ENCODE measurements at regions not wholly inside any gene's neighbourhood (a gene's known extent, or its start where the extent isn't known, plus 50 kb on each side); places are given as distances from the start of the nearest gene placed in this dataset.

- Histone ChIP-seq H3K4me1 (ENCODE audit: insufficient read depth, low read length) (no peaks in the 10 kb centered on the region), H3K36me3 (ENCODE audit: insufficient read depth, low read depth, low read length) (no peaks in the 10 kb centered on the region), H3K27me3 (ENCODE audit: insufficient read depth, low read length) (no peaks in the 10 kb centered on the region), H3K4me3 (ENCODE audit: low read length) (no peak overlapping the region), H3K9ac (ENCODE audit: low read depth, low read length) (no peak overlapping the region), H3K27ac (ENCODE audit: low read length) (no peak overlapping the region), H3K9me3 (ENCODE audit: insufficient read depth, low read depth, low read length) (peaks cover 9% of the 10 kb centered on the region; the same call in 1 of the 2 replicates)
These were observed 888.0 kb downstream of the BRD1 start for GRCh38 chr22:48939441-48940265.

DNA sequence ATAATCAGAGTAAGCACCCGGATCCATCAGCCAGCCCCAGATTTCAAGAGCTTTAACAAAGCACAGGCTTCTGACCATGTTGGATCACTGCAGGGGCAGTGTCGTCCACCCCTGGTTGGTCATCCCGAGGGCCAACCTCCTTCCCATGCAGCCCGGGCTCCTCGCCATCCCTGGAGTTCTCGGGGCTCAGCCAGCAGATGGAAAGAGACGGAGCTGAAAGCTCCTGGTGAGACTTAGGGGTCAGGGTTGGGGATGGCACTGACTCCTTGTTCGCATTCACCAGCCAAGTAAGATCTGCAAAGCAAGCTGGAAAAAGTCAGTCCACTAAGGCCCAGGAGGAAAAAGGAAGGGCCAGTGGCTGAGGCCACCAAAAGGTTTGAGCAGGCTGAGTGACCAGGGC is 888.9 kb downstream of the BRD1 start:
- H3K9me3 ChIP-seq (ENCODE audit: insufficient read depth, low read depth, low read length), result peaks cover 14% of the 10 kb centered on the region
- no peaks in the 10 kb centered on the region for H3K36me3 ChIP-seq (ENCODE audit: insufficient read depth, low read depth, low read length)
- H3K27me3 ChIP-seq (ENCODE audit: insufficient read depth, low read length), result no peaks in the 10 kb centered on the region
- H3K27ac ChIP-seq (ENCODE audit: low read length), result no peak overlapping the region
- no peak overlapping the region for H3K9ac ChIP-seq (ENCODE audit: low read depth, low read length)
- no peak overlapping the region for H3K4me3 ChIP-seq (ENCODE audit: low read length)
- no peaks in the 10 kb centered on the region for H3K4me1 ChIP-seq (ENCODE audit: insufficient read depth, low read length)

- Histone ChIP-seq H3K27ac (ENCODE audit: low read length) (no peak overlapping the region), H3K9me3 (ENCODE audit: insufficient read depth, low read depth, low read length) (peaks cover 19% of the 10 kb centered on the region), H3K4me3 (ENCODE audit: low read length) (no peak overlapping the region), H3K9ac (ENCODE audit: low read depth, low read length) (no peak overlapping the region), H3K36me3 (ENCODE audit: insufficient read depth, low read depth, low read length) (no peaks in the 10 kb centered on the region), H3K4me1 (ENCODE audit: insufficient read depth, low read length) (no peaks in the 10 kb centered on the region), H3K27me3 (ENCODE audit: insufficient read depth, low read length) (no peaks in the 10 kb centered on the region)
These were observed 890.5 kb downstream of the BRD1 start for GRCh38 chr22:48937032-48937639.

DNA sequence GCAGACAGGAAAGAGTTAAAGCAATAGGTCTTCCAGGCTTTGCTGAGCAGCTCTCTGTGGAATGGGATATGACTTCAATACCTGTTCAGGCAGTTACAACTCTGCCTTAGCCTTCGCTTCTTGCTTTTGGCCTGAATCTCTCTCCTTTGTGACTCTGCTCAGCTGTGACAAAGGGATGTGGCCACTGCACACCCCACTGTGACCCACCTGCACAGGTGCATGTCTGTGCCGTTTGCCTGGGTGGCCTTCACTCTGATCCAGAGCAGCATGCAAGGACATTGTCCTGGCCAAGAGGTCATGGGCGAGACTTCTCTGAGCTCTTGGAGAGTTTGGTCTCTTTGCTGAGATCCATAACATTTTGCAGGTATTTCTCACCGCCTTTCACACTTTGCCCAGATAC is 891.3 kb downstream of the BRD1 start:
- Histone ChIP-seq H3K9me3 (ENCODE audit: insufficient read depth, low read depth, low read length) (peaks cover 19% of the 10 kb centered on the region), H3K4me1 (ENCODE audit: insufficient read depth, low read length) (no peaks in the 10 kb centered on the region), H3K27me3 (ENCODE audit: insufficient read depth, low read length) (no peaks in the 10 kb centered on the region)

DNA sequence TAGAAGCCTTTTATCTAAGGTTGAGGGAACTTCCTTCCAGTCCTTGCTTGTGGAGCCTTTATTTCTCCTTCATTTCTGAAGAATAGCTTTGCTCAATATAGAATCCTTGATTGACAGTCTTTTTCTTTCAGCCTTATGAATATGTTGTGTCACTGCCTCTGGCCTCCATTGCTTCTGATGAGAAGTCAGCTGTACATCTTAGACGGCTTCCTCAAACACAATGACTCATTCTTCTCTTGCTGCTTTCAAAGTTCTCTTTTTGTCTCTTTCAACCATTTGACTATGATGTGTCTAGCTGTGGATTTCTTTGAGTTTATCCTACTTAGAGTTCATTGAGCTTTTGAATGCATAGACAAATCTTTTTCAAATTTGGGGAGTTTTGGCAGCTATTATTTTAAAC is 893.2 kb downstream of the BRD1 start:
- no peak overlapping the region for H3K27ac ChIP-seq (ENCODE audit: low read length)
- no peak overlapping the region for H3K4me3 ChIP-seq (ENCODE audit: low read length)
- no peaks in the 10 kb centered on the region for H3K4me1 ChIP-seq (ENCODE audit: insufficient read depth, low read length)
- no peaks in the 10 kb centered on the region for H3K36me3 ChIP-seq (ENCODE audit: insufficient read depth, low read depth, low read length)
- no peak overlapping the region for H3K9ac ChIP-seq (ENCODE audit: low read depth, low read length)
- peaks cover 19% of the 10 kb centered on the region for H3K9me3 ChIP-seq (ENCODE audit: insufficient read depth, low read depth, low read length)
- H3K27me3 ChIP-seq (ENCODE audit: insufficient read depth, low read length), result 0 out of 2 replicates have a peak, but pooled peaks cover under 1% of the 10 kb centered on the region

More for the DNA sequence above, 891.3 kb downstream of the BRD1 start:
- Histone ChIP-seq H3K4me3 (ENCODE audit: low read length) (no peak overlapping the region), H3K36me3 (ENCODE audit: insufficient read depth, low read depth, low read length) (no peaks in the 10 kb centered on the region), H3K9ac (ENCODE audit: low read depth, low read length) (no peak overlapping the region), H3K27ac (ENCODE audit: low read length) (no peak overlapping the region)

DNA sequence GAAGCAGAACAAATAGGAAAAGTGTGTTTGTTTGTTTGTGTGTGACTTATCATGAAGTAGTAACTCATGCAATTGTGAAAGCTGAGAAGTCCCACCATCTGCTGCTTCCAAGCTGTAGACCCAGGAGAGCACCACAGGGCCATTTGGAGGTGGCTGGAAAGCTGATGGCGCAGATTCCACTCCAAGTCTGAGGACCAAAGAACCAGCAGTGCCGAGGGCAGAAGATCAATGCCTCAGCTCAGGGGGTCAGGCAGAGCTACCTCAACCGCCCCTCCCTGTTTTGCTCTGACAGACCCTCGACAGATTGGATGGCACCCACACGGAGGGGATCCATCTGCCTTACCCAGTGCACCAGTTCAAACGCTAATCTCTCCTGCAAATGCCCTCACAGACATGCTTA is 896.2 kb downstream of the BRD1 start:
- Histone ChIP-seq H3K9me3 (ENCODE audit: insufficient read depth, low read depth, low read length) (peaks cover 19% of the 10 kb centered on the region), H3K27me3 (ENCODE audit: insufficient read depth, low read length) (peaks cover 8% of the 10 kb centered on the region; the same call in 1 of the 2 replicates), H3K9ac (ENCODE audit: low read depth, low read length) (no peak overlapping the region), H3K4me1 (ENCODE audit: insufficient read depth, low read length) (no peaks in the 10 kb centered on the region), H3K27ac (ENCODE audit: low read length) (no peak overlapping the region), H3K4me3 (ENCODE audit: low read length) (no peak overlapping the region), H3K36me3 (ENCODE audit: insufficient read depth, low read depth, low read length) (no peaks in the 10 kb centered on the region)

GRCh38 chr22:48929276-48929790 is 898.3 kb downstream of the BRD1 start:
- Histone ChIP-seq H3K27me3 (ENCODE audit: insufficient read depth, low read length) (peaks cover 8% of the 10 kb centered on the region; the same call in 1 of the 2 replicates), H3K4me1 (ENCODE audit: insufficient read depth, low read length) (no peaks in the 10 kb centered on the region), H3K36me3 (ENCODE audit: insufficient read depth, low read depth, low read length) (no peaks in the 10 kb centered on the region), H3K4me3 (ENCODE audit: low read length) (no peak overlapping the region), H3K27ac (ENCODE audit: low read length) (no peak overlapping the region), H3K9ac (ENCODE audit: low read depth, low read length) (no peak overlapping the region), H3K9me3 (ENCODE audit: insufficient read depth, low read depth, low read length) (peaks cover 8% of the 10 kb centered on the region)

DNA sequence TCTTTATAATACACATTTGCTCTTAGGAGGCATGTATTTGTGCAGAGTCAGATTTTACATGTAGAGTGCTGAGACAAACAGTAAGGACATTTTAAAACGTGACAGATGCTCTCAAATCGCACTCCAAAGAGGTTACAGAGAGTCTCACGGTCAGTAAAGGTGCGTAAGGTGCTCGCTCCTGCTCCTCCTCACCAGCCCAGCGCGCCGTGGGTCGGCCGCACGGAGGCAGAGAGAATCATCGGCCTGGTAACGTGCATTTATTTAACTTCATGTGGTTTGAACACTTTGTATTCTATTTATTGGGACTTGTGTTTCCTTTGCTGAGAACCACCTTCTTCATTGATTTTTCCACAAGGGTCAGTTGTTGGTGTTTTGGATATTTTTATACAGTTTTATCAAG is 900.1 kb downstream of the BRD1 start:
- Histone ChIP-seq H3K27ac (ENCODE audit: low read length) (no peak overlapping the region), H3K27me3 (ENCODE audit: insufficient read depth, low read length) (peaks cover 8% of the 10 kb centered on the region; the same call in 1 of the 2 replicates), H3K4me1 (ENCODE audit: insufficient read depth, low read length) (no peaks in the 10 kb centered on the region), H3K9ac (ENCODE audit: low read depth, low read length) (no peak overlapping the region), H3K36me3 (ENCODE audit: insufficient read depth, low read depth, low read length) (no peaks in the 10 kb centered on the region), H3K4me3 (ENCODE audit: low read length) (no peak overlapping the region), H3K9me3 (ENCODE audit: insufficient read depth, low read depth, low read length) (no peaks in the 10 kb centered on the region)

DNA sequence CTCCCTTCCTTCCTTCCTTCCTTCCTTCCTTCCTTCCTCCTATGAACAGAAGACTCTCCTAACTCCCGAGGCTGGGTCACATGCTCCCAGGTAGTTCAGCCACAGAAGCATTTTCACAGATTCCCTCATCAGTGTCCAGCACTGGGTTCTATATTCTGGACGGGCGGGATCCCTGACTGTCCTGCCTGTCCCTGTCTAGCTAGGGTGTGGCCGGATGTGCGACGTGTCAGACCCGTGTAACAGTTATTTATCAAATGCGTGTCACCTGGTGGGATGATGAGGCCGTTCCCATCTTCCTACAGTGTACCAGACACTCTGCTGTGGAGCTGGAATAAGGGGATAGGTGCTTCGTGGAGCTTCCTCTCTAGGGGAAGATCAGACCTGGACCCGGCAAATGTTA is 901.0 kb downstream of the BRD1 start:
- H3K4me3 ChIP-seq (ENCODE audit: low read length), result no peak overlapping the region

DNA sequence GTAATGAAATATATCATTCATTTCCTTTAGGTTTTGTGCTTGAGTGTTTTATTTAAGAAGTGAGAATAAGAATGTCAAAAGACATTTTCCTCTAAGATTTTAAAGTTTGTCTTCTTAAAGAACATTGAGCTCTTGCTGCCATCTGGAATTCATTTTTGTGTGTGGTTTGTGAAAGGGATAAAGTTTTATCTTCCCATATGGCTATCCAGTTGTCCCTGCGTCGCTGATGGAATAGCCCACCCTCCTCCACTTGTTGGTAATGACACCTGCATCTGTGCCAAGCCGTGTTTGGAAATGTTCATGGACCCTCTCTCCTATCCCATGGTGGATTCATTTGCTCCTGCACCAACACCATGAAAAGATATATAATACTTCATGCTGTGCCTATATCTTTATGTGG is 901.5 kb downstream of the BRD1 start:
- Histone ChIP-seq H3K9ac (ENCODE audit: low read depth, low read length) (no peak overlapping the region), H3K9me3 (ENCODE audit: insufficient read depth, low read depth, low read length) (no peaks in the 10 kb centered on the region), H3K4me3 (ENCODE audit: low read length) (no peak overlapping the region), H3K27ac (ENCODE audit: low read length) (no peak overlapping the region), H3K27me3 (ENCODE audit: insufficient read depth, low read length) (peaks cover 8% of the 10 kb centered on the region; the same call in 1 of the 2 replicates), H3K4me1 (ENCODE audit: insufficient read depth, low read length) (no peaks in the 10 kb centered on the region), H3K36me3 (ENCODE audit: insufficient read depth, low read depth, low read length) (no peaks in the 10 kb centered on the region)

More for the DNA sequence above, 901.0 kb downstream of the BRD1 start:
- no peaks in the 10 kb centered on the region for H3K36me3 ChIP-seq (ENCODE audit: insufficient read depth, low read depth, low read length)
- H3K4me1 ChIP-seq (ENCODE audit: insufficient read depth, low read length), result no peaks in the 10 kb centered on the region
- H3K27me3 ChIP-seq (ENCODE audit: insufficient read depth, low read length), result peaks cover 8% of the 10 kb centered on the region; the same call in 1 of the 2 replicates
- H3K27ac ChIP-seq (ENCODE audit: low read length), result no peak overlapping the region
- H3K9ac ChIP-seq (ENCODE audit: low read depth, low read length), result no peak overlapping the region
- no peaks in the 10 kb centered on the region for H3K9me3 ChIP-seq (ENCODE audit: insufficient read depth, low read depth, low read length)

DNA sequence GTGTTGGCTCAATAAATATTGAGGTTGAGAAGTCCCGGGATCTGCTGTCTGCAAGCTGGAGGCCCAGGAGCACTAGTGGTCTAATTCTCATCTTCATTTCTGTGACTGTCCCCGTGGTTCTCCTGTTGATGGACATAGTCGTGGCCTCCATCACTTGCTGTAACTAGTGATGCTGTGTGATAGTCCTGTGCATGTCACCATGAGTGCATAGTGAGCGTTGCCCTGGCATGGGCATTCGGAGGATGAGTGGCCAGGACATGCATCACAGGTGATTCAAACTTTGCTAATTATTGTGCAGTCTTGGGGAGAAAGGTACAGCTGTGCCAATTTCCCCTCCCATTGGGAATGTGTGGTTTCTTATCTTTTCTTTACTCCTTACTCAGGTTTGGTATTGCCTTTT is 902.2 kb downstream of the BRD1 start:
- Histone ChIP-seq H3K9ac (ENCODE audit: low read depth, low read length) (no peak overlapping the region), H3K4me1 (ENCODE audit: insufficient read depth, low read length) (no peaks in the 10 kb centered on the region), H3K27me3 (ENCODE audit: insufficient read depth, low read length) (peaks cover 8% of the 10 kb centered on the region; the same call in 1 of the 2 replicates), H3K4me3 (ENCODE audit: low read length) (no peak overlapping the region), H3K9me3 (ENCODE audit: insufficient read depth, low read depth, low read length) (no peaks in the 10 kb centered on the region), H3K36me3 (ENCODE audit: insufficient read depth, low read depth, low read length) (no peaks in the 10 kb centered on the region), H3K27ac (ENCODE audit: low read length) (no peak overlapping the region)

- Histone ChIP-seq H3K36me3 (ENCODE audit: insufficient read depth, low read depth, low read length) (no peaks in the 10 kb centered on the region), H3K27ac (ENCODE audit: low read length) (no peak overlapping the region), H3K4me3 (ENCODE audit: low read length) (no peak overlapping the region), H3K9ac (ENCODE audit: low read depth, low read length) (no peak overlapping the region), H3K4me1 (ENCODE audit: insufficient read depth, low read length) (no peaks in the 10 kb centered on the region), H3K27me3 (ENCODE audit: insufficient read depth, low read length) (peaks cover 3% of the 10 kb centered on the region; the same call in 1 of the 2 replicates), H3K9me3 (ENCODE audit: insufficient read depth, low read depth, low read length) (no peaks in the 10 kb centered on the region)
These were observed 903.7 kb downstream of the BRD1 start for GRCh38 chr22:48923996-48924395.

Measured in iPS-20b (cell line).